NOMO-1 (cell line): ENCODE measurements at regions not wholly inside any gene's neighbourhood (a gene's known extent, or its start where the extent isn't known, plus 50 kb on each side); places are given as distances from the start of the nearest gene placed in this dataset.

ENCODE experiments used
- DNase-seq, 2 experiments: peaks; one replicate each; lab custom pipeline; 2025; ENCODE audit not compliant: unreplicated experiment in 2 of 2; lab: John Stamatoyannopoulos, UW

- no peak for DNase-seq
These were observed 268.2 kb upstream of the ADARB2 start for GRCh38 chr10:2005546-2005945.

- DNase-seq = no peak
These were observed 255.6 kb upstream of the ADARB2 start for GRCh38 chr10:1992930-1993329.

- DNase-seq = no peak
These were observed 251.8 kb upstream of the ADARB2 start for GRCh38 chr10:1989090-1989489.

DNA sequence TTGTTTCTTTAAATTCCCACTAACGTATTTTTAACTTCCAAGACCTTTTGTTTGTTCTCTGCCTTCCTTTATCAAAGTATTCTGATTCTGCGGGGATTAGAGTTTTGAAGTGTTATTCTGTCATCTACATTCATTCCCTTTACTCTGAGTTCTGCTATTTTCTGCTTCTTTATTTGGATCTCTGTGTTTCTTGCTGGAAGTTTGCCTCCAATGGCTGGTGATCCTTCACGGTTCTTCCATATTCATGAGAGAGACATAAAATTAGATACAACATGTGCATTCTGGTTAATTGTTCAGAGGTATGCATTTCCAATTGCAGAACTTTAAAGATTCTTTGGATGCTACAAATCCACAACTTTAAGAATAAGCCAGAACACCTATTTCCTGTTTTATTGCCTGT, 244.7 kb upstream of the ADARB2 start:
- DNase-seq = no peak

DNA sequence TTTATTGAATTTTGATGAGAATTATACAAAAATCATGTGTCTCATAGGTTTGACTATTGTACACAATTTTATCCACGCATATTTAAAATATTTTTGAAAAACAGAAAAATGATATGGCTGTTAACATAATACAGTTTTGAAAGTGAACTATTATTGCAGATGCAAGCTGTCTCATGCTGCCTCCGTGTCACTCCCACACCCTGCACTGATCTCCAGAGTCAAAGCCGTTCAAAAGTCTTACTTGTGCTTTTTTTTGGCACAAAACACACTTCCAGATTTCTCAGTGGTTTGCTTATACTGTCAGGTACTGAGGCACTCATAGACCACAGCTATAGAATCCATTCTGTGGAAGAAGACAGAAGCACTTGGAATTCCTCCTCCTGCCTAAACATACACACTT, 243.1 kb upstream of the ADARB2 start:
- DNase-seq = no peak

- no peak for DNase-seq
These were observed 241.3 kb upstream of the ADARB2 start for GRCh38 chr10:1978584-1978983.

- DNase-seq = no peak
These were observed 240.1 kb upstream of the ADARB2 start for GRCh38 chr10:1977461-1977860.

- DNase-seq = no peak
These were observed 235.1 kb upstream of the ADARB2 start for GRCh38 chr10:1972406-1972805.

- DNase-seq = no peak
These were observed 231.1 kb upstream of the ADARB2 start for GRCh38 chr10:1968257-1969033.

DNA sequence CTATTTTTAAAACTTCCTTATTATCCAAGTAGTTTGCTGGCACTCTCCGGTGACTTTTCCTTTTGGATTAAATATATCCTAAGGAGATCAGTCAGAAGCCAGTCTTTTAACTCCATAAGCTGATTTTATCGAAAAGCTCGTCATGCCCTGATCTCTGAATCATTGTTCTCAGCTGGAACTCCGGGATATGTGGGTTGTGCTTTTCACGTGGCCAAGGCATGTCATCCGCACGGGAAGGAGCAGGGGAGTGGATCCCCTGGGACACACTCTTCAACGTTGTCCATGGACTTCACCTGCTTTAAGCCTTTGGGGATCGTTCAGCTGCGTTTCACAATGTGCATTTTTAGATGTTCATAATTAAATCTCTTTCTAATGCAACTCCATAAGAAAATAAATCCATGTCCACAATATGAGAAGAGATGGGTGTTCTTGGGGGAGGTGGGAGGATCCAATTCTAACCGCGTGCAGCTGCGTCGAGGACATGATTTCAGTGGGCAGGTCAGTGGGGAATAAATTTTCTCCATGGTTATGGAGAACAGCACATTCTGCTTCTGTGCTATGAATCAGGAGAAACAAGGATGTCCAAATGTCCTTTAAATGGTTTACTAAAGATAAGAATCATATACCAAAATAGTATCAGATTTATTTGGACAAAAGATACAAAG, 229.5 kb upstream of the ADARB2 start:
- no peak for DNase-seq

DNA sequence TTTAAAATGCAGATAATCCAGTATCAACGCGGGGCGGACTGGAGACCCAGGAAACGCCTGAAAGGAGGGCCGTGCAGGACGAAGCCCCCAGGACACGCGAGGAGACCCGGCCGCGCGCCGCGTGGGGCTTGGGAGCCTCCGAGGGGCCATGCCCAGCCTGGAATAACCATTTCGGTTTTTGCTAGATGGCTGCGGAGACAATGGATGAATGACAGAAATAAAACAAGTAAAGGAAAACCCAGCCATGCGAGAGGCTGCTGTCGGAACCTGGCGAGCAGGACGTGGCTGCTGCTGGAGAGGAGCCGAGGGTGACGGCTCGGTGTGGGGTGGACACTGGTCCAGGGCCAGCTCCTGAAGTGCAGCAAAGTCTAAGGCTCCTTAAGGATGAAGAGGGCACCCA, 227.2 kb upstream of the ADARB2 start:
- DNase-seq = no peak

DNA sequence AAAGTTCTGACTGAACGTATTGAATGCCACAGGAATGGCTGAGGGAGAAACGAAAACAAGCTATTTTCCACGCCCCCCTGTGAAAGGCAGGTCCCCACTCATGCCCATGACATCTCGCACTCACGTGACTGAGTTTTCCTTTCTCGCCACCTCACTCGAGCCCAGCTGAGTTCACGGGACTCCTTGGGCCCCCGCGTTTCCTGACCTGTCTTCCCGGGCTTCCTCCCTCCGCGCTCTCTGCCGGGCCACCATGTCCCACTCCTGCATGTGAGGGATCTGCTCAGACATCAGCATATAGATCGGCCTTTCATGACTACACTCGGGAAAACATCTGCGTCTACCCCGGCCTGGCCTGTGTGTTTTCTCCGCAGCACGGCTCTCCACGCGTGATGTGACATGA, 226.0 kb upstream of the ADARB2 start:
- peak; percentile 12 to 60 for DNase-seq

DNA sequence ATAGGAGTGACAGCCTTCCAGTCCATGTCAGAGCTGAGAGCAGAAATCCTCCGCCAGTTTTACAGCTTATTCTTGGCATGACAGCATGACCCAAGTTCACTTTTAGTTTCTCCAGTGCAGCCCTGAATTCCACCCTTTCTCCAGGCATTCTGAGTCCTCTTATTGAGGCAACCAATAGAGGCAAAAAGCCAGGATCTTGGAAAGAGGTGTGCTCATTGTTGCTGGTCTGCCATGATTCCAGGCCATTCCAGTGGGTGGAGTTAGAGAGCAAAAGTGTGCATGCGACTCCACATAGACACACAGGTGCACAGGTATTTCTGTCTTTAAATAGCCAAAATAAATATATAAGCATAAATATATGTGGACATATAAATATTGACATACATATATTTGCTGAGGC, 224.7 kb upstream of the ADARB2 start:
- DNase-seq = no peak

DNA sequence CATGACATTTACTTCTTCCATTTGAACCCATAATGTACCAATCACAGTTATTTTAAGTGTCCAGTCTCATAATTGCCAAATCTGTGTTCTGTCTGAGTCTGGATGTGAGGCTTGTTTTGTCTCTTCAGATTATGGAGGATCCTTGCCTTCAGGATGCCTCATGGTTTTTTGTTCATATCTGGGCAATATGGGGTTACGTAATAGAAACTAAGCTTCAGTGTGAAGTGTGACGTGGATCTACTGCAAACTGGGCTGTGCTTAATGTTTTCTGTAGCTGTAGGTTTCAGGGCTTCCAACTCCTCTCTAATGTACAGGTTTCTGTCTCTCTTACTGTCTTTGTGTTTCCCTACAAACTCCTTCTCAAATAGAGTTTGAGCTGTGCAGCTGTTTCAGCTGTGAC, 223.7 kb upstream of the ADARB2 start:
- no peak for DNase-seq

GRCh38 chr10:1957057-1957456, 219.7 kb upstream of the ADARB2 start:
- peak; percentile 45 to 64 for DNase-seq

GRCh38 chr10:1954300-1954699, 217.0 kb upstream of the ADARB2 start:
- no peak for DNase-seq

DNA sequence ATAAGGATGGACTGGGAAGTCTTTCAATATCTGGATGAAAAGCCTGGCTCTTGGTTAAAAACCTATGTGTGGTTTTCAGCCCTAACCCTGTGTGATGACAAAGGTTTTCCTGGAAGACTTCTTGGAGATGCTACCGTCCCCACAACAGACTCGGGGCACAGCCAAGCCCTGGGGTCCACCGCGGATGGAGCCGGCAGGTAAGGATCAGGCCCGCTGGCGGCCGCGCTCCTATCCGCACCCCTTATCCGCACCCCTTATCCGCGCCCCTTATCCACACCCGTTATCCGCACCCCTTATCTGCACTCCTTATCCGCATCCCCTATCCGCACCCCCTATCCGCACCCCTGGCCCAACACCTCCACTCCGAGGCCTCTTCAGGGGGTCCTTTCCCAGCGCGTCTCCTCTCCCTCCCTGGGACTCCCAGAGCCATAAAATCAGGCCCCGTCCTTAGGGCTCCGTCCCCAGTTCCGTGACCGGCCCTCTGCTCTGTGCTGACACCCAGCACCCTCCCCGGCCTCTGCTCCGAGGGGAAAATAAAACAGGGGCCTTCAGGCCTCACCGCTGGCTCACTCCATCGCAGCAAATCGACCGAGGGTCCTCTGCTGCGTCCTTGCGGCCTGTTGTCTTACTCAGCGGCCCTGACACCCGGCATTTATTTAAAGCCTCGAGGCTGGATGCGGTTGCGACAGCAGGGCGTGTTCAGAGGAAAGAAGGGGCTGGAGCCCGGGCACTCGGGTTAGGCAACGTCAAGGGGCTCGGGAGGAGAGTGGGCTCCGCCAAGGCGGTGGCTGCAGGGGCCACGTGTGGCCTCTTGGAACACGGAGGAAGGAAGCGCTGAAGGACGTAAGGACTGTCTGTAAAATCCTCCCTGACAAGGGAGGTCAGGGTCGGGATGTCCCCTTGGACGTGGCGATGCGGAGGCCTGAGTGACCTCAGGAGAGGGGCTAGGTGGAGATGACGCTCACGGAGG, 215.1 kb upstream of the ADARB2 start:
- no peak for DNase-seq

- no peak for DNase-seq
These were observed 213.6 kb upstream of the ADARB2 start for GRCh38 chr10:1950803-1951495.

DNA sequence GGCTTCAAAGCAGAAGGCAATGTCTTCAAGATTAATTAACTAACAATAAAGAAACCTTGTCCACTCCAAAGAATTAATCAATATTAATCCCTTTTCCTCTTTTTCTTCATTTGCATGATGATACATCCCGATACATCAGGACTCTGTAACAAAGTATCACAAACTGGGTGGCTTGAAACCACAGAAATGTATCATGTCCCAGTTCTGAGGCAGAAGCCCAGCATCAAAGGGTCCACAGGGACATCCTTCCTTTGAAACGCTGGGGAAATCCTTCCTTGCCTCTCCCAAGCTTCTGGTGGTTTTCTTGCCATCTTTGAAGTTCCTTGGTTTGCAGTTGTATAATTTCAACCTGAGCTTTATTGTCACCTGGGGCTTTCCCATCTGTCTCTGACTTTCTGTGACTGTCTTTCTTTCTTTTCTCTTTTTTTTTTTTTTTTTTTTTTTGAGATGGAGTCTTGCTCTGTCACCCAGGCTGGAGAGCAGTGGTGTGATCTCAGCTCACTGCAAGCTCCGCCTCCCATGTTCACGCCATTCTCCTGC, 210.2 kb upstream of the ADARB2 start:
- DNase-seq = no peak

DNA sequence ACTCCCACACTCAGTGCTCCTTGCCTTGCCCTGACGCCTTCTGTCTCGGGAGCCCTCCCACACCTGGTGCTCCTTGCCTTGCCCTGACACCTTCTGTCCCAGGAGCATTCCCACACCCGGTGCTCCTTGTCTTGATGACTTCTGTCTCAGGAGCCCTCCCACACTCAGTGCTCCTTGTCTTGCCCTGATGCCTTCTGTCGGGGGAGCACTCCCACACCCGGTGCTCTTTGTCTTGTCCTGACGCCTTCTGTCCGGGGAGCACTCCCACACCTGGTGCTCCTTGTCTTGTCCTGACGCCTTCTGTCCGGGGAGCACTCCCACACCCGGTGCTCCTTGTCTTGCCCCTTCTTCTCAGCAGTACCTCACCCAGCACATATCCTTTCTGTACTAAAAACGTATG, 207.2 kb upstream of the ADARB2 start:
- no peak for DNase-seq
